ENCODE measurements at regions not wholly inside any gene's neighbourhood (a gene's known extent, or its start where the extent isn't known, plus 50 kb on each side); places are given as distances from the start of the nearest gene placed in this dataset.
"Not testable (repeated sequence)": the region's sequence is repeated elsewhere in the genome, so short reads cannot be mapped to it uniquely, and the experiment has no call there.

- no peaks in the 10 kb centered on the region for H3K27me3 ChIP-seq (ENCODE audit: control insufficient read depth, insufficient read depth)
- DNase-seq (peak in 2 of 3 donors; percentile 32 to 38), ATAC-seq (peak in 1 of 2 donors; percentile 17)
- H3K4me1 ChIP-seq (ENCODE audit: control insufficient read depth, insufficient read depth, low read length): no peaks in the 10 kb centered on the region
- no peak overlapping the region for H3K27ac ChIP-seq (ENCODE audit: low read length)
- 81% methylated on average over 15 of the region's 15 CpGs for WGBS
- intact Hi-C loops (cut with DNase I): no loop called here
- H3K4me3 ChIP-seq (ENCODE audit: low read length): no peak overlapping the region
- no peaks in the 10 kb centered on the region for H3K9me3 ChIP-seq (ENCODE audit: control insufficient read depth, low read length)
Observed at GRCh38 chr16:29148131-29148691, 163.4 kb downstream of the LAT start.

GRCh38 chr16:29147710-29148109 is 162.9 kb downstream of the LAT start:
- H3K9me3 ChIP-seq (ENCODE audit: control insufficient read depth, low read length); H3K27ac ChIP-seq (ENCODE audit: low read length); H3K27me3 ChIP-seq (ENCODE audit: control insufficient read depth, insufficient read depth); H3K4me1 ChIP-seq (ENCODE audit: control insufficient read depth, insufficient read depth, low read length); ATAC-seq; H3K4me3 ChIP-seq (ENCODE audit: low read length); intact Hi-C loops (cut with DNase I): not testable (repeated sequence)
- peak in 1 of 3 donors; percentile 39 for DNase-seq
- 83% methylated on average over 10 of the region's 10 CpGs for WGBS

GRCh38 chr16:29146808-29147643 is 162.2 kb downstream of the LAT start:
- H3K4me3 ChIP-seq (ENCODE audit: low read length); H3K9me3 ChIP-seq (ENCODE audit: control insufficient read depth, low read length); H3K4me1 ChIP-seq (ENCODE audit: control insufficient read depth, insufficient read depth, low read length); H3K27ac ChIP-seq (ENCODE audit: low read length); intact Hi-C loops (cut with DNase I); ATAC-seq; H3K27me3 ChIP-seq (ENCODE audit: control insufficient read depth, insufficient read depth): not testable (repeated sequence)
- 95% methylated on average over 11 of the region's 11 CpGs for WGBS
- peak in 2 of 3 donors; percentile 24 to 39 for DNase-seq

GRCh38 chr16:29146266-29146665 is 161.4 kb downstream of the LAT start:
- ATAC-seq: no peak
- 94% methylated on average over 15 of the region's 15 CpGs for WGBS
- Histone ChIP-seq H3K4me3 (ENCODE audit: low read length) (no peak overlapping the region), H3K27me3 (ENCODE audit: control insufficient read depth, insufficient read depth) (no peaks in the 10 kb centered on the region), H3K27ac (ENCODE audit: low read length) (no peak overlapping the region), H3K4me1 (ENCODE audit: control insufficient read depth, insufficient read depth, low read length) (no peaks in the 10 kb centered on the region), H3K9me3 (ENCODE audit: control insufficient read depth, low read length) (no peaks in the 10 kb centered on the region)
- intact Hi-C loops (cut with DNase I): no loop called here
- peak in 1 of 3 donors; percentile 45 for DNase-seq

GRCh38 chr16:29145486-29146225 is 160.8 kb downstream of the LAT start:
- H3K27me3 ChIP-seq (ENCODE audit: control insufficient read depth, insufficient read depth); H3K9me3 ChIP-seq (ENCODE audit: control insufficient read depth, low read length); H3K4me3 ChIP-seq (ENCODE audit: low read length); intact Hi-C loops (cut with DNase I); H3K27ac ChIP-seq (ENCODE audit: low read length); ATAC-seq; H3K4me1 ChIP-seq (ENCODE audit: control insufficient read depth, insufficient read depth, low read length): not testable (repeated sequence)
- DNase-seq: peak in 1 of 3 donors; percentile 6
- 88% methylated on average over 15 of the region's 15 CpGs for WGBS

- H3K9me3 ChIP-seq (ENCODE audit: control insufficient read depth, low read length); H3K4me1 ChIP-seq (ENCODE audit: control insufficient read depth, insufficient read depth, low read length); H3K27me3 ChIP-seq (ENCODE audit: control insufficient read depth, insufficient read depth); H3K4me3 ChIP-seq (ENCODE audit: low read length); H3K27ac ChIP-seq (ENCODE audit: low read length); intact Hi-C loops (cut with DNase I); ATAC-seq: not testable (repeated sequence)
- 96% methylated on average over 12 of the region's 12 CpGs for WGBS
- peak in 1 of 3 donors; percentile 23 for DNase-seq
Observed at GRCh38 chr16:29145086-29145485, 160.2 kb downstream of the LAT start.

GRCh38 chr16:29144669-29145062 is 159.8 kb downstream of the LAT start:
- H3K9me3 ChIP-seq (ENCODE audit: control insufficient read depth, low read length); H3K27me3 ChIP-seq (ENCODE audit: control insufficient read depth, insufficient read depth); H3K4me3 ChIP-seq (ENCODE audit: low read length); ATAC-seq; intact Hi-C loops (cut with DNase I); H3K4me1 ChIP-seq (ENCODE audit: control insufficient read depth, insufficient read depth, low read length); H3K27ac ChIP-seq (ENCODE audit: low read length): not testable (repeated sequence)
- 83% methylated on average over 15 of the region's 15 CpGs for WGBS
- DNase-seq: peak in 2 of 3 donors; percentile 28 to 32

- intact Hi-C loops (cut with DNase I); H3K27ac ChIP-seq (ENCODE audit: low read length); H3K4me3 ChIP-seq (ENCODE audit: low read length); H3K9me3 ChIP-seq (ENCODE audit: control insufficient read depth, low read length); H3K27me3 ChIP-seq (ENCODE audit: control insufficient read depth, insufficient read depth); H3K4me1 ChIP-seq (ENCODE audit: control insufficient read depth, insufficient read depth, low read length): not testable (repeated sequence)
- ATAC-seq (peak in 1 of 2 donors; percentile 38), DNase-seq (peak; percentile 14 to 72 (median 60))
- 75% methylated on average over 20 of the region's 23 CpGs for WGBS
Observed at GRCh38 chr16:29143739-29144668, 159.2 kb downstream of the LAT start.

GRCh38 chr16:29142506-29142905 is 157.7 kb downstream of the LAT start:
- H3K4me1 ChIP-seq (ENCODE audit: control insufficient read depth, insufficient read depth, low read length); intact Hi-C loops (cut with DNase I); H3K4me3 ChIP-seq (ENCODE audit: low read length); ATAC-seq; H3K27me3 ChIP-seq (ENCODE audit: control insufficient read depth, insufficient read depth); H3K9me3 ChIP-seq (ENCODE audit: control insufficient read depth, low read length); H3K27ac ChIP-seq (ENCODE audit: low read length): not testable (repeated sequence)
- peak; percentile 6 to 48 (median 47) for DNase-seq
- 88% methylated on average over 14 of the region's 14 CpGs for WGBS

- ATAC-seq (no peak), DNase-seq (peak in 2 of 3 donors; percentile 6 to 32)
- H3K27me3 ChIP-seq (ENCODE audit: control insufficient read depth, insufficient read depth): no peaks in the 10 kb centered on the region
- no peak overlapping the region for H3K27ac ChIP-seq (ENCODE audit: low read length)
- WGBS: 92% methylated on average over 35 of the region's 35 CpGs
- H3K4me1 ChIP-seq (ENCODE audit: control insufficient read depth, insufficient read depth, low read length): no peaks in the 10 kb centered on the region
- intact Hi-C loops (cut with DNase I): no loop called here
- H3K9me3 ChIP-seq (ENCODE audit: control insufficient read depth, low read length): no peaks in the 10 kb centered on the region
- H3K4me3 ChIP-seq (ENCODE audit: low read length): no peak overlapping the region
Observed at GRCh38 chr16:29141586-29142324, 156.9 kb downstream of the LAT start.

Measured in right cardiac atrium (tissue), 5 donors.